ENCODE measurements at regions not wholly inside any gene's neighbourhood (a gene's known extent, or its start where the extent isn't known, plus 50 kb on each side); places are given as distances from the start of the nearest gene placed in this dataset.

GRCh38 chr10:124324451-124324850 is 94.3 kb downstream of the OAT start:
- no peaks in the 10 kb centered on the region for H3K9me3 ChIP-seq (ENCODE audit: control insufficient read depth, low read depth, low read length)
- no peak overlapping the region for H3K4me2 ChIP-seq (ENCODE audit: control insufficient read depth, extremely low read depth, insufficient read depth, low read depth, low read length)
- no peak for TF ChIP-seq EZH2 (IDR thresholded peaks at IDR 0.05; ENCODE audit: low read length)
- no peak for TF ChIP-seq CTCF (optimal IDR thresholded peaks at IDR 0.05 in 1 of 3, IDR thresholded peaks at IDR 0.05 in 1 of 3, conservative IDR thresholded peaks at IDR 0.05 in 1 of 3; ENCODE audit: extremely low read depth in 1 of 3, insufficient read depth in 2 of 3, low read length in 3 of 3)
- H3K79me2 ChIP-seq (ENCODE audit: control insufficient read depth, insufficient read depth, low read length): no peaks in the 10 kb centered on the region
- FAIRE-seq (no peak), DNase-seq (ENCODE audit: low read depth, low spot score) (no peak)
- no peak overlapping the region for H3K27ac ChIP-seq (ENCODE audit: control insufficient read depth, insufficient read depth, low read length)
- H3K36me3 ChIP-seq (ENCODE audit: control insufficient read depth in 2 of 2, extremely low read depth in 1 of 2, insufficient read depth in 2 of 2, low read length in 2 of 2): no peaks in the 10 kb centered on the region
- H4K20me1 ChIP-seq (ENCODE audit: control insufficient read depth, extremely low read depth, insufficient read depth, low read length): no peaks in the 10 kb centered on the region
- dilution Hi-C loops (cut with MboI; ENCODE audit: extremely low pct_ligation_motif_present, low sequenced_read_pairs): no loop called here
- no peaks in the 10 kb centered on the region for H3K27me3 ChIP-seq (ENCODE audit: control insufficient read depth, extremely low read depth, insufficient read depth, low read length)
- no peaks in the 10 kb centered on the region for H3K9me1 ChIP-seq (ENCODE audit: control insufficient read depth, extremely low read depth, insufficient read depth, low read length)
- no peaks in the 10 kb centered on the region for H3K4me1 ChIP-seq (ENCODE audit: control insufficient read depth, extremely low read depth, insufficient read depth, low read length)
- H3K9ac ChIP-seq (ENCODE audit: control insufficient read depth, extremely low read depth, insufficient read depth, low read length): no peak overlapping the region
- H2AFZ ChIP-seq (ENCODE audit: control insufficient read depth, low read length): no peak overlapping the region
- no peak overlapping the region for H3K4me3 ChIP-seq (ENCODE audit: control insufficient read depth in 2 of 3, extremely low read depth in 1 of 3, insufficient read depth in 2 of 3, low read depth in 1 of 3, low read length in 3 of 3)

- no peak for TF ChIP-seq EZH2 (IDR thresholded peaks at IDR 0.05; ENCODE audit: low read length)
- no peak for TF ChIP-seq CTCF (optimal IDR thresholded peaks at IDR 0.05 in 1 of 3, IDR thresholded peaks at IDR 0.05 in 1 of 3, conservative IDR thresholded peaks at IDR 0.05 in 1 of 3; ENCODE audit: extremely low read depth in 1 of 3, insufficient read depth in 2 of 3, low read length in 3 of 3)
- Histone ChIP-seq H3K4me2 (ENCODE audit: control insufficient read depth, extremely low read depth, insufficient read depth, low read depth, low read length) (no peak overlapping the region), H3K9ac (ENCODE audit: control insufficient read depth, extremely low read depth, insufficient read depth, low read length) (no peak overlapping the region), H3K79me2 (ENCODE audit: control insufficient read depth, insufficient read depth, low read length) (no peaks in the 10 kb centered on the region), H3K9me3 (ENCODE audit: control insufficient read depth, low read depth, low read length) (no peaks in the 10 kb centered on the region), H3K27ac (ENCODE audit: control insufficient read depth, insufficient read depth, low read length) (no peak overlapping the region), H4K20me1 (ENCODE audit: control insufficient read depth, extremely low read depth, insufficient read depth, low read length) (no peaks in the 10 kb centered on the region), H3K36me3 (ENCODE audit: control insufficient read depth in 2 of 2, extremely low read depth in 1 of 2, insufficient read depth in 2 of 2, low read length in 2 of 2) (no peaks in the 10 kb centered on the region), H2AFZ (ENCODE audit: control insufficient read depth, low read length) (no peak overlapping the region), H3K9me1 (ENCODE audit: control insufficient read depth, extremely low read depth, insufficient read depth, low read length) (no peaks in the 10 kb centered on the region), H3K27me3 (ENCODE audit: control insufficient read depth, extremely low read depth, insufficient read depth, low read length) (no peaks in the 10 kb centered on the region), H3K4me1 (ENCODE audit: control insufficient read depth, extremely low read depth, insufficient read depth, low read length) (no peaks in the 10 kb centered on the region), H3K4me3 (ENCODE audit: control insufficient read depth in 2 of 3, extremely low read depth in 1 of 3, insufficient read depth in 2 of 3, low read depth in 1 of 3, low read length in 3 of 3) (no peak overlapping the region)
- no peak for DNase-seq (ENCODE audit: low read depth, low spot score)
- FAIRE-seq: no peak
- dilution Hi-C loops (cut with MboI; ENCODE audit: extremely low pct_ligation_motif_present, low sequenced_read_pairs): no loop called here
Measured at GRCh38 chr10:124323806-124324205, 94.9 kb downstream of the OAT start.
